GM19025 (cell line): ENCODE measurements at regions not wholly inside any gene's neighbourhood (a gene's known extent, or its start where the extent isn't known, plus 50 kb on each side); places are given as distances from the start of the nearest gene placed in this dataset.
A peak's percentile ranks its signal among the peaks of the same experiment; 100 is the strongest.

Source experiments
- ATAC-seq: cut with Tn5 transposase; IDR thresholded peaks from one replicate; pipeline ENCODE4 v1.9.1; 2021; ENCODE audit warnings: mild to moderate bottlenecking, low read depth, moderate library complexity; ENCODE audit not compliant: unreplicated experiment

GRCh38 chr9:1460143-1460769 is 410.1 kb downstream of the DMRT2 start:
- ATAC-seq, result peak; percentile 64

DNA sequence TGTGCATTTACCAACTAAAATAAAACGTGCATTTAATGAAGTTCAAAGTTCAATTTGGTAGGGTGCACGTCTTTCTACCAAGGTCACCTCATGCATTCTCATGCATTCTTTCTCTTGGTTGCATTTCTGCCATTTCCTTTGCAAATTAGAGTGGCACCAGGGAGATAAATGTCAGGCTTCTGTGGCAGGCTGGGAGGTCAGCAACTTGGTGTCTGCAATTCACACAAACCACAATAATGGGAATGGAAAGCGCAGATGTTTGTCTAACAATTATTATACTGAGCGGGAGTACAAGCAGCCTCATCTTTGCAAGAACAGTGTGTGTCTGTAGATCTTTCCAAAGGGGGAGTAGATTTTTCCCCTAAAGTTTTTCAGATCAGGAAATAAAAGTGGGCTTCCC is 411.7 kb downstream of the DMRT2 start:
- ATAC-seq, result no peak

- ATAC-seq, result no peak
Observed at GRCh38 chr9:1462626-1463308, 412.6 kb downstream of the DMRT2 start.

DNA sequence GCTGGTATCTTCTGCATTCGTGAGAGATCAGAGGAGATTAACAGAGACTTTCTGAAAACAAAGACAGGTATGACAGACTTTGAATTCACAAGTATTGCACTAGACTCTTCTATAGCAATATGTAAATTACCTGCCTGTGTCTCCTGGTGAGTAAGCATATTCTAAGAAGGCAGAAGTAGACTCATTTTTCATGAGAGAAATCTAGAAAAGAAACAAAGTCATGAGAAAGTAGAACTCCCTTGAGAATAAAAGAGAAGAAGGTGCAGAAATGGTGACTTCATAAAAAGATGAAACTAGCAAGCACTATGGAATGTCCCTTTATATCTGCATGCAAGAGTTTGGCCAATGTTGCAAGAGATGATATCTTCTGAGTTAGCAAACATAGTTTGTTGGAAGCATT is 419.8 kb downstream of the DMRT2 start:
- peak; percentile 93 for ATAC-seq

GRCh38 chr9:1473956-1474634 is 423.9 kb downstream of the DMRT2 start:
- no peak for ATAC-seq

DNA sequence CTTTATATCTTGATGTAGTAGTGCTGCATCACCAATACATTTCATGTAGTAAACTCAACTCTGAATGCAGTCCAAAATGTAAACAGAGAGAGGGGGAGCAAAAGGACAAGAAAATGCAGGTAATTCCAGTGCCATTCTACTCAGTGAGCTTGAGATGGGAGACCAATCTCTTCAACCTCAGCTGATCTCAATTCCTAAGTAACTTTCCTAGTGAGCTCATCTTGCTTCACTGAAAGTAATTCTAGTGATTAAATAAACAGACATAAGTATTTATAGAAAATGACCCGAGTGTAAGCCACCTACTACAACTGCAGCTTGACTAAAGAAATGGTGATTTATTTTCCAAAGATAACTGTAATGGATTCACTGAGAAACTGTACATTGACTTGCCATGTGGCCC is 424.5 kb downstream of the DMRT2 start:
- ATAC-seq, result no peak

DNA sequence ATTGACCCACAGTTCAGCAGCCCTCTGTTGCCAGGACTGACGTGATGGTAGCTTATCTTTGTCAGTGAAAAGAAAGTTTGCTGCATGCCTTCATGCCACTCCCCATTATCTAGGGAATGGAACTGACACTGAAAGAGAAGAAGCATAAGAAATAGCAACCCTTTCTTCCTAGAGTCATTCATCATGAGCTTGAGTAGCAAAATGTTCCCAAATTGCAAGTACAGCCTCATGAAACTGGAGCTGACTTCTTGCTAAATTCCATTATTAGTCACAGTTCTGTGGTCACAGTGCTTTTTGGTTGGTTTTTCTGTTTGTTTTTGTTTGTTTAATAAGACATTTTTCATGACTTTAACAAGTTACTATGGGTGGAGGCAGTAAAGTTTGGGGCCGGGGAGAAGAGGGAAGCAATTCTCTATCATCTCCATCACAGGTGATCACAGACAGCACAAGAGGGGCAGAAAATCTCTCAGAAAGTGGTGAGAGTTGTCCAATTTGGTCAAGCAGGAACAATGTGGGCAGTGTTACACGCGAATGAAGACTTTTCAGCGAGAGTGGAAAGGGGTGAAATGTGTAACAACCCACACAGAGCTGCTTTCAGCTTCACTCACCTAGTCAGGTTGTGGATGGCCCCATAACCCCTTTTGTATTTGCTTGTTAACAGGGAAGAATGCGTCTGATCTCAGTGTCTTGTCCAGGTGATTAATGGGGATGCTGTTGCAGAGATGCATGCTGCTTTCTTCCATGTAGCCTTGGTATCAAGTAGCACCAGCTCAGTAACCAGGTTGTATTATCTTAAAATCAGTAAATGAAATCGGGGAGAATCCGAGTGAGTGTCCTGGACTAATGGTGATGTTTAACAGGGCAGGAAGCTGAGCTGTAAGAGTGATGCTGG is 440.4 kb downstream of the DMRT2 start:
- no peak for ATAC-seq

- no peak for ATAC-seq
Observed at GRCh38 chr9:1492156-1492555, 442.0 kb downstream of the DMRT2 start.

DNA sequence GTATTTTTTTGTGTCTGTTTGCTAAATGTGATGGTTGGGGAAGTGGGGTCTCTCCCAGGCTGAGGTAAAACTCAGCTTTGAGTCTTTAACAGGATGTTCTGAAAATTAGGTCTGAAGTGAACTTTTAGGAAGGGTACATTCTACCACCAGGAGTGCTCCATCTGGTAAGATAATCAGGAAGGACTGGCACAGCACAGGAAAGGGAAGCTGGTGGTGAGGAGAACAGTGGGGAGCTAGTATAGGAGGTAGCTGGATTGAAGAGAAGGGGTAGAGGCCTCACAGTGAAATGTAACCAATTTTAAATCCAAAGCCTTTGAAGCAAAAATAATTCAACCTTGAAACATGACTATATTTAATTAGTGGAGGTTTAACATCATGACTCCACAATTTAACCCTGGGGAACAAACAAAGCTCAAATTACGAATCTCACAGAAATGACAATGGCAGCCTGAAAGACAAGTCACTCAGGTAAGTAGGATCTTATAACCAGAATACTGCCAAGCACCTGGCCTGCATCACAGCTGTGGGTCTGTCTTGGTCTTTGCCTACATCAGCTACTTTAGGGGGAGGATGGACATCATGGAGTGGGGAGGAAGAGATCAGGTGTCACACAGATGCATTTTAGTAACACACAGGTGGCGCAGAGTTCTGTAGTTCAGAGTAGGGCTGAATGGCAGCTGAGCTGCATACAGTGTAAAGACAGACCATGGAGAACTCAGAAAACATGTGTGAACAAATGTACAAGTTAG is 445.3 kb downstream of the DMRT2 start:
- ATAC-seq, result no peak

GRCh38 chr9:1505489-1505888 is 455.3 kb downstream of the DMRT2 start:
- no peak for ATAC-seq

- ATAC-seq, result no peak
Observed at GRCh38 chr9:1510712-1511111, 460.6 kb downstream of the DMRT2 start.

DNA sequence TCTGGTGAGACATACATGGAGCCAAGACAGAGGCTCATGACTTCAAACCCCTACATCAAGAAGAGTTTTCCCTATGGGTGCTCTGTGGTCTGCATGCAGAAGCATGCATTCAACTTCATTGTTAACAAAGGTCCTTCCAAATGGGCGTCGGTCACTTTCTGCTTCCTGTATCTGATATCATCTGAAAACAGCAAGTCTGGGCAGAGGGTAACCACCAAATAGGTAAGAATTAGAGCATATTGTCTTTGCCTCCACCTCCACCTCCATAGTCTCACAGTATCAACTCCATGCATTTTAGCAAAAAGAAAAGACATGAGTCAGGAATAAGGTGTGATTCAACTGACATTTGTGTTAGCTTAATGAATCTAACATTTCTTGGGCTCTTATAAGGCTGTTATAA is 462.9 kb downstream of the DMRT2 start:
- ATAC-seq, result no peak

DNA sequence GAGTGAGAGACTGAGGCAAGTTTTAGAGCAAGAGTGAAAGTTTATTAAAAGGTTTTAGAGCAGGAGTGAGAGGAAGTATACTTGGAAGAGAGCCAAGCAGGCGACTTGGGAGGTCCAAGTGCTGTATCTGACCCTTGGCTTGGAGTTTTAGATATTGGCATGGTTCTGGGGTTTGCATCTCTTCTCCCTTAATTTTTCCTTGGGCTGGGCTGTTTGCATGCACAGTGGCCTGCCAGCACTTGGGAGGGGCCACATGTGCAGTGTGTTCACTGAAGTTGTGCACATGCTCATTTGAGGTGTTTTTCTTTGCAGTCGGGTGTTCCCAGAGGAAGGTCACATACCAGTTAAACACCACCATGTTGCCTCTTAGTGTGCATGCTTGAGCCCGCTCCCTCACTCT is 464.1 kb downstream of the DMRT2 start:
- ATAC-seq, result no peak

DNA sequence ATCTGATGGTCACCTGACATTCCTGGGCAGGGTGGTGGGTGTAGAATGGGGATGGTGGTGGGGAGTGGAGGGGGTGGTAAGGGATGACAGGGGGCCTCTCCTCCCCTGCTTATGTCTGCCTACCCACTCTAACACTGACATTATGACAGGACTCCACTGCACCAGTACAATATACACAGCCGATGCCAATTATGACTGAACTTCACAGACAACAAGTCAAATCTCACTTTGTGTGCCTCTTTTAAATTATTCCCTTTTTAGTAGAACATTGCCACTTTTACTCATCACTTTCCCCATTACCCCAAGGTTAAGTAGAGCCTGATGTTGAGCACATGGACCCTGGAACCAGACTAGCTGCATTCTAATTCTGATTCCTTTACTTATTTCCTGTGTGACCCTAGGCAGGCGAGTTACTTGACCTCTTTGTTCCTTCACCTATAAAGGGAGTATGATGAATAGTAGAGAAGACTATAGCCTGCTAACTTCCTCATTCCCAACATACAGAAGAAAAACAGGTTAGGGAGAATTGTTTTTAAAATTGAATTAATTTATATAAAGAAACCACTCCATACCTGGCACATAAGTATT is 464.7 kb downstream of the DMRT2 start:
- ATAC-seq, result no peak

DNA sequence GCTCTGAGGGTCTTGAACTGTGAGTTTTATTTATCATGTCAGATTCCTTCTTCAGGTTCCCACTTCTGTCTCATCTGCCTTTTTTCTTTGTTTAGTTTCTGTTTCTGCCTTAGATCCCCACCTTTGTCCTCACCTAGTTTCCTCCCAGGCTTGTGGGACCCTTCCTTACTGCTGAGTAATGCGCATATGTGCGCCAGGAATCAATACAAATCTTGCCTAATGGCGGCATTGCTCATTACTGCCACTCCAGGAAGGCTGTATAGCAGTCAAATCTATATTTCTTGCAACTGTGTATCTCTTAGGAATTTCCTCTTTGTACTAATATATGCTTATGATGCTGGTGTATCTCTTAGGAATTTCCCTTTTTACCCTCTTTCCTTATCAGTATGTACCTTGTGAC is 465.4 kb downstream of the DMRT2 start:
- no peak for ATAC-seq

GRCh38 chr9:1521547-1521946 is 471.4 kb downstream of the DMRT2 start:
- no peak for ATAC-seq

DNA sequence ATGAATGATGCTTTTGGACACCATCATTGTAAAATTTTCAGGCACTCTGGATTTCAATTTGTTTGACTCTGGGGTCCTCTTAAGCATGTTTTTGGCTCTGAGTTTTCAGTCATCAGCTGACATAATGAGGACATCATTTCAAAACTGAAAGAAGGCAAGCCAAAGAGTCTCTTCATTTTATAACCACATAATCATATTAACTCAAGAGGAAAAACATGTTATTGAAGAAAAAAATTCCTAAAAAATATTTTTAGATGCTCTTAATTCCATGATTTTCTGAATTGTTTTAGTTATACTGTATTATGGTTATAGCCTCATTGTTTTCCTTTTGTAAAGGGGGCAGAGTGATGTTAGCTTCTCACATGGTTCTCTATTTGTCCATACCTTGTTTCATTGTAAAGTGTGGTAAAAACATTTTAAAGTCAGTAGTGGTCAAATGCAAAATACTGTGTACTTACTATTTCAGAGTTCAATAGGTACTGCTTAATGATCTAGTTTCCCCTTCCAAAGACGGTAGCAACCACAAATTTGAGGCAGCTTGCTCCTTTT is 472.1 kb downstream of the DMRT2 start:
- ATAC-seq, result peak; percentile 65

- no peak for ATAC-seq
Observed at GRCh38 chr9:1528456-1528855, 478.3 kb downstream of the DMRT2 start.

- ATAC-seq, result no peak
Observed at GRCh38 chr9:1530696-1531095, 480.5 kb downstream of the DMRT2 start.

DNA sequence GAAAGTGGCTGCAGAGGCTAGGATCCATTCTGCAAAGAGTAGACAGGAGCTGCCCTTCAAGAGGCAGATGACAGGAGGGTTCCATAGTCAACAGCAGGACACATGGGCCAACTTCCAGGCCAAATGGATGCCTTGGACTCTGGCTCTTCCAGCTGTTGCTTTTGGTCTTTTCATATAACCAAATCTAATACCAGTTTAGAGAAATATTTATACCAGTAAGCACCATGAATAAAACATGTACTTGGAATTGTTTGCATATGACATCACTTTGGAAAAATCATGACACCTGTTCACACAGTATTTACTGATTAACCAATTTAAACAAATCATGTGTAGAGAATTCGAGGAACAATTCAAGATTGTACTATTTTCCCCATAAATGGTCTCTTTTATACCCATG is 481.3 kb downstream of the DMRT2 start:
- ATAC-seq, result no peak
